ENCODE measurements at regions not wholly inside any gene's neighbourhood (a gene's known extent, or its start where the extent isn't known, plus 50 kb on each side); places are given as distances from the start of the nearest gene placed in this dataset.
"Not testable (repeated sequence)": the region's sequence is repeated elsewhere in the genome, so short reads cannot be mapped to it uniquely, and the experiment has no call there.

DNA sequence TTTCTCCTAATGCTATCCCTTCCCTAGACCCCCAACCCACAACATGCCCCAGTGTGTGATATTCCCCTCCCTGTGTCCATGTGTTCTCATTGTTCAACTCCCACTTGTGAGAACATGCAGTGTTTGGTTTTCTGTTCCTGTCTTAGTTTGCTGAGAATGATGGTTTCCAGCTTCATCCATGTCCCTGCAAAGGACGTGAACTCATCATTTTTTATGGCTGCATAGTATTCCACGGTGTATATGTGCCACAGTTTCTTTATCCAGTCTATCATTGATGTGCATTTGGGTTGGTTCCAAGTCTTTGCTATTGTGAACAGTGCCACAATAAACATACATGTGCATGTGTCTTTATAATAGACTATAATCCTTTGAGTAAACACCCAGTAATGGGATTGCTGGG, 109.0 kb upstream of the RANBP3L start:
- TF ChIP-seq NFYB (CRISPR knock-in tag; conservative IDR thresholded peaks at IDR 0.05; ENCODE audit: low read depth); FOXP4 (CRISPR knock-in tag; IDR thresholded peaks at IDR 0.05); CREB1 (CRISPR knock-in tag; IDR thresholded peaks at IDR 0.05); TP53 (CRISPR knock-in tag; IDR thresholded peaks at IDR 0.05): not testable (repeated sequence)
- TF ChIP-seq, protein P1, sequence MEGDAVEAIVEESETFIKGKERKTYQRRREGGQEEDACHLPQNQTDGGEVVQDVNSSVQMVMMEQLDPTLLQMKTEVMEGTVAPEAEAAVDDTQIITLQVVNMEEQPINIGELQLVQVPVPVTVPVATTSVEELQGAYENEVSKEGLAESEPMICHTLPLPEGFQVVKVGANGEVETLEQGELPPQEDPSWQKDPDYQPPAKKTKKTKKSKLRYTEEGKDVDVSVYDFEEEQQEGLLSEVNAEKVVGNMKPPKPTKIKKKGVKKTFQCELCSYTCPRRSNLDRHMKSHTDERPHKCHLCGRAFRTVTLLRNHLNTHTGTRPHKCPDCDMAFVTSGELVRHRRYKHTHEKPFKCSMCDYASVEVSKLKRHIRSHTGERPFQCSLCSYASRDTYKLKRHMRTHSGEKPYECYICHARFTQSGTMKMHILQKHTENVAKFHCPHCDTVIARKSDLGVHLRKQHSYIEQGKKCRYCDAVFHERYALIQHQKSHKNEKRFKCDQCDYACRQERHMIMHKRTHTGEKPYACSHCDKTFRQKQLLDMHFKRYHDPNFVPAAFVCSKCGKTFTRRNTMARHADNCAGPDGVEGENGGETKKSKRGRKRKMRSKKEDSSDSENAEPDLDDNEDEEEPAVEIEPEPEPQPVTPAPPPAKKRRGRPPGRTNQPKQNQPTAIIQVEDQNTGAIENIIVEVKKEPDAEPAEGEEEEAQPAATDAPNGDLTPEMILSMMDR (IDR thresholded peaks at IDR 0.05): not testable (repeated sequence)
- TF ChIP-seq, protein P2, sequence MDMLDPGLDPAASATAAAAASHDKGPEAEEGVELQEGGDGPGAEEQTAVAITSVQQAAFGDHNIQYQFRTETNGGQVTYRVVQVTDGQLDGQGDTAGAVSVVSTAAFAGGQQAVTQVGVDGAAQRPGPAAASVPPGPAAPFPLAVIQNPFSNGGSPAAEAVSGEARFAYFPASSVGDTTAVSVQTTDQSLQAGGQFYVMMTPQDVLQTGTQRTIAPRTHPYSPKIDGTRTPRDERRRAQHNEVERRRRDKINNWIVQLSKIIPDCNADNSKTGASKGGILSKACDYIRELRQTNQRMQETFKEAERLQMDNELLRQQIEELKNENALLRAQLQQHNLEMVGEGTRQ (CRISPR knock-in tag; IDR thresholded peaks at IDR 0.05): not testable (repeated sequence)
- TF ChIP-seq, protein P3, sequence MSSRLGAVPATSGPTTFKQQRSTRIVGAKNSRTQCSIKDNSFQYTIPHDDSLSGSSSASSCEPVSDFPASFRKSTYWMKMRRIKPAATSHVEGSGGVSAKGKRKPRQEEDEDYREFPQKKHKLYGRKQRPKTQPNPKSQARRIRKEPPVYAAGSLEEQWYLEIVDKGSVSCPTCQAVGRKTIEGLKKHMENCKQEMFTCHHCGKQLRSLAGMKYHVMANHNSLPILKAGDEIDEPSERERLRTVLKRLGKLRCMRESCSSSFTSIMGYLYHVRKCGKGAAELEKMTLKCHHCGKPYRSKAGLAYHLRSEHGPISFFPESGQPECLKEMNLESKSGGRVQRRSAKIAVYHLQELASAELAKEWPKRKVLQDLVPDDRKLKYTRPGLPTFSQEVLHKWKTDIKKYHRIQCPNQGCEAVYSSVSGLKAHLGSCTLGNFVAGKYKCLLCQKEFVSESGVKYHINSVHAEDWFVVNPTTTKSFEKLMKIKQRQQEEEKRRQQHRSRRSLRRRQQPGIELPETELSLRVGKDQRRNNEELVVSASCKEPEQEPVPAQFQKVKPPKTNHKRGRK (CRISPR knock-in tag; IDR thresholded peaks at IDR 0.05; ENCODE audit: borderline replicate concordance): not testable (repeated sequence)
